ENCODE measurements at regions not wholly inside any gene's neighbourhood (a gene's known extent, or its start where the extent isn't known, plus 50 kb on each side); places are given as distances from the start of the nearest gene placed in this dataset.
"Not testable (repeated sequence)": the region's sequence is repeated elsewhere in the genome, so short reads cannot be mapped to it uniquely, and the experiment has no call there.

- DNase-seq: no peak
Measured at GRCh38 chr2:16109368-16109820, 169.0 kb downstream of the MYCN start.

DNA sequence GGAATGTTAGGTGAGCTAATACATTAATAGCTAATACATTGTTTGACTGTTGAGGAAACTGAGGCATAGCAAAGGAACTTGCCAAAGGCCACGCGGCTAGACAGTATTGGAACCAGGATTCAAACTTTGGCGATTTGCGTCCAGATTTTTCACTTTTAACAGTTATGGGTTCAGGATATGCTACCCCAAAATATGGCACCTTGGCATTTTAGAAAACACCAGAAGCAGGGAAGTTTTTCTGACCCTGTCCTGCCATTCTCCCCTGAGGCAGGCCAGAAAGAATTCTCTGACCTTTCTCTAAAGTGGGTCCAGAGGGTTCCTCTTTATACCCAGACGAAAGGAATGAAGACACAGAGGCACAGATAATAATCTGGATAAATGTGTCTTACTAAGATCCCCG is 166.9 kb downstream of the MYCN start:
- DNase-seq: no peak

DNA sequence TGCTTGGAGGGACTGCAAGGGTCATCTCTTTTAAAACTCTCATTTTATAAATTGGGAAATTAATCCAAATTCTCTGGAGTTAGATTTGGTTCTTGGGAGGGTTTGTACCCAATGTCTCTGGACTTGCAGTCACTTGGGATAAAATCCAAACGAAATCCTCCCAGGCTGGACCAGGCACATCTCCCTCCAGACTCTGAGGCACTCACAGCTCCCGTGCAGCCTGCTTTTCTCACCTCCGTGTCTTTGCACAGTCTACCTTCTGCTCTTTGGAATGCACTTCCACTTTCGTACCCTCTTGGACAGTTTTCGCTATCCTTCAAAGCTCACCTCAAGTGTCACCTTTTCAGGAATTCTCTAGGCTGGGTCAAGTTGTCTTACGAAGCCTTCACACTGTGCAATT is 166.3 kb downstream of the MYCN start:
- no peak for DNase-seq

GRCh38 chr2:16105669-16106281 is 165.4 kb downstream of the MYCN start:
- no peak for DNase-seq

- no peak for DNase-seq
Measured at GRCh38 chr2:16104949-16105668, 164.8 kb downstream of the MYCN start.

GRCh38 chr2:16104315-16104948 is 164.1 kb downstream of the MYCN start:
- no peak for DNase-seq

GRCh38 chr2:16103614-16104314 is 163.4 kb downstream of the MYCN start:
- DNase-seq: no peak

DNA sequence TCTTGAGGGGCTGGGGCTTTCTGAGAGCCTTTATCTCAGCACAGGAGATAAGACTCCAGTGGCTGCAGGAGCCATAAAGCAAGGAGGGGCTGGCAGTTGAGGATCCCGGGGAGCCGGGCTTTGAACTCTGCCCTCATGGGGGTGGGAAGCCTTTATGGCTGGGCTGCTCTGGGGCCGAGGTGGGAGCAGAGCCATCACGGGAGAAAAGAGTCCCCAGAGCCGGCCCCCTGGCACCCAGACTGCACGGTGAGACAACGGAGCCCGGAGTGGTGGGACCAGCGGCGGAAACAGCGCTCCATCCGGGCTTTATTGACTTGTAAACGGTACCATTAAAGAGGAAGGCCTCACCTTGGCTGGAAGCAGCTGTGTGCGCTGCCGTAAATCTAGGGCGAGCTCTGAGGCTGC is 162.6 kb downstream of the MYCN start:
- DNase-seq: no peak

DNA sequence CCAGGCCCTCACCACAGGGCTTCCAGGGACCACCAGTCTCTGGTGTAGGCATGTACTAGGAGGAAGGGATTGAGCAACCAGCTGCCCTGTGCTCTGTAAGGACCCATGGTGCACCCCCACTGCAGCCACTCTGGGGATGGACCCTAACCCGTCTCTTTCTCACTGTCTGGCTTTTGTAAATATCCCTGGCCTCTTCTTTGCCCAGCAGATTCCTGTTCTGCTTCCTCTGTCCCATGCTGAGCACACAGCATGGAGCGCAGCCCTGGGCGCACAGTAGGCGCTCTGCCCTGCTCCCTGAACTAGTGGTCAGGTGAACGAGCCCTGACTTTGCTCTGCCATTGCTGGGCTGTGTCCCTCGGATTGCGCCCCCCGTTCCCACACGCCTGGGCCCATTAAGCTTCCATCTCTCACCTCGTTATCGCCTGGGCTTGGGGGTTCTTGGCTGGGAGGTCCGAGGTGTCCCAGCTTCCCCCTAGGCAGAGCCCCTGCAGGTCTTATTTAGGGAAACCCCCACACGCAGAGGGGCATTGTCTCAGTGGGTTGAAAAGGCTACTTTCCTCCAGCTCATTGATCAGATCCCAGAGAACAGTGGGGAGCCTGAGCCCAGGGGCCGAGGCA is 162.1 kb downstream of the MYCN start:
- DNase-seq: no peak

- DNase-seq: no peak
Measured at GRCh38 chr2:16101196-16101595, 160.8 kb downstream of the MYCN start.

- DNase-seq: no peak
Measured at GRCh38 chr2:16100006-16100405, 159.7 kb downstream of the MYCN start.

DNA sequence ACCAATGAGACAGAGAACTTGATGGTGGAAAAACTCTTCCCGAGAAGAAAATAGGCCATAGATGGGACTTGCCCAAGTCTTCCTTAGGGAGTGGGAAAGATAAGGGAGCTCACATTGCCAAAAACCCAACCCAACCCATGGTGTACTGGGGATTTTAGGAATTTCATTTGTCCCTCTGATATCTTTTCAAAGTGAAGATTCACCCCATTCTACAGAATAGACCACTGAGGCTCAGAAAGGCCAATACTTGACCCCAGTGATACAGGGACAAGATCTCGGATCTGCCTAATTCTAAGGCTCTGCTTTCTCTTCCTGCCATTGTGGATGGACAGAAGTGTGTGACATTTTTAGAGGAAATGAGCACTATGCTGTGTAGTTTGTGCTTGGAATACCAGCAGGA is 159.0 kb downstream of the MYCN start:
- DNase-seq: no peak

- no peak for DNase-seq
Measured at GRCh38 chr2:16096962-16097361, 156.6 kb downstream of the MYCN start.

- not testable (repeated sequence) for DNase-seq
Measured at GRCh38 chr2:16095483-16095882, 155.1 kb downstream of the MYCN start.

DNA sequence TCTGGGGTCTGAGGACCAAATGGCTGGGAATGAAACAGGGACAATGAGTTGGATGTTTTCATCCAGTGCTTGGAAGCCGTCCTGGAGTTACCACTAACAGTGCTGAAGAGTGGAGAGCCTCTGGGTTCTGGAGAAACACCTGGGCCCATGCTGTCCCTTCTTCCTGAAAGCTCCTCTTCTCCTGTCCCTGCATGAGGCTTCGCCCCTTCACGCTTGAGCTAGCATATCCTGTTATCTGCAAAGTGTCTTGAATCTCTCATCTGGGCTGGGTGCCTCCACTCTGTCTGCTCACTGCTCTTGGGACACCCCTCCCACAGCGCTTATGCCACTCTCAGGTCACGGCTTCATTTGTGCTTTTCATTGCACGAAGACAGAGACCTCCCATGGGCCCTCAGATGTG is 154.5 kb downstream of the MYCN start:
- no peak for DNase-seq

DNA sequence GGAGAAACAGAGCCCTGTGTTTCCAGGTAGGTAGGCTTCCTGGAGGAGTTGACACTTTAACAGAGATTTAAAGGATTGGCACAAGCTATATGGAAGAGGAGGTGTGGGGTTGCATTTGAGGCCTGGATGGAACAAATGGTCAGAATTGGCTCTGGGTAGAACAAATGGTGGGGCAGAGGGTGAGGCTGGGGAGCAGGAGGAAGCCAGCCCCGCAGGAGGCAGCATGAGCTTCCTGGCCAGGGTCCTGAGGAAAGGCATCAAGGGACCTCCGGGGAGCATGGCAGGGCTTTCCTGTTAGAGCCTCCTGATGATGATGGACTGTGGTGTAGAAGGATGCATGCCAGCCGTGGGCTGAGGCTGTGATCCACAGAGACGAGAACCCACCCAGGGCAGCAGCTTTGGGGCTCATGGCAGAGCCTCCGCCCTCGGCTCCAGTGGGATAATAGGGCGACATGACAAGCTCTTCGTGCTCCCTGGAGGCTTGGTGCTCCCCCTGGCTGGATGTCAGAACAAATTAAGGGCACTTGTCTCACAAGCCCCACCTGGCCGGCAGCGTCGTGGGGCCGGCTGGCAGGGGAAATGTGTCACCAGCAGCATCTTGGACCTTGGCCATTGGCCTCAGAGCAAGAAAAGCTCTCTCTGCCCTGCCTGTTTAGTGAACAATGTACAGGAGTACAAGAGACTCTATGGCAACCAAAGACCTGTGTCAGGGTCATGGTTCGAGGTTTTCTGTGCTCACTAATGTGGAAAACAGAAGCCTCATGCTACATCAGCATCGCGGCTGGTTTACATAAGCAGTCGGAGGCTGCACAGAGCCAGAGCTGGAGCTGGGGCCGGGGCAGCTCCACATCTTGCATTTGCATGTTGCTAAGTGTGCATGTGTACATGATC is 153.5 kb downstream of the MYCN start:
- no peak for DNase-seq

DNA sequence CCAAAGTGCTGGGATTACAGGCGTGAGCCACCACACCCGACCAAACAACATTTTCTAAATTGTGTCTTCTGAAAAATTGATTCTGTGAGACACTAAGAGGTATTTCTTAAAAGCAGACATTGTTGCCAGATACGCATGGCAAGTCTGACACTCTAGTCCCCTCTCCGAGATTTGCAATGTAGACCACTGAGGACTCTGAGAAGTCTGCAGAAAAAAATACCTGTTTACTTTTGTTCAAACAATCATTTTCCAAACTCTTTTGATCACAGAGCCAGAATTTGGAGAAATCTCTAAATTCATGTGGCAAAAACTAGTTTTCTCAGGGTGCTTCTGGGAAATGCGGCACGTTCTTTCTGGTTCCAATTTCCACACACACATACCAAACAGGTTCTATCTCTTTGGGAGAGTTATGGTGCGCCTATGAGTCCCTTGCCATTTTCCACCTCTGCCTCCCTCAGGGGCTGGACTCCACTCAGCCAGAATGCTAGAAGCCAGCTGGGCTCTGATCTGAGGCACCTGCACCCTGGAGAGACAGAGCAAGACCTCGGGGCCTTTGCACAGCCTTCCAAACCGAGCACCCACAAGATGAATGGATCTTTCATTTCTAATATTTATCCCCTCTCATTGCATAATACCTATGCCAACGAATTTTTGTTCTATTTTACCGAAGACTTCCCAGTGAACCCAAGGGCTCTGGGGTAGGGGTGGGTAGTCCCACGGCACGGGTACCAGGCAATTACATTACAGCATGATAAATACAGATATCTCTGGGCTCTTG is 152.7 kb downstream of the MYCN start:
- DNase-seq: no peak

- no peak for DNase-seq
Measured at GRCh38 chr2:16091576-16092282, 151.4 kb downstream of the MYCN start.

DNA sequence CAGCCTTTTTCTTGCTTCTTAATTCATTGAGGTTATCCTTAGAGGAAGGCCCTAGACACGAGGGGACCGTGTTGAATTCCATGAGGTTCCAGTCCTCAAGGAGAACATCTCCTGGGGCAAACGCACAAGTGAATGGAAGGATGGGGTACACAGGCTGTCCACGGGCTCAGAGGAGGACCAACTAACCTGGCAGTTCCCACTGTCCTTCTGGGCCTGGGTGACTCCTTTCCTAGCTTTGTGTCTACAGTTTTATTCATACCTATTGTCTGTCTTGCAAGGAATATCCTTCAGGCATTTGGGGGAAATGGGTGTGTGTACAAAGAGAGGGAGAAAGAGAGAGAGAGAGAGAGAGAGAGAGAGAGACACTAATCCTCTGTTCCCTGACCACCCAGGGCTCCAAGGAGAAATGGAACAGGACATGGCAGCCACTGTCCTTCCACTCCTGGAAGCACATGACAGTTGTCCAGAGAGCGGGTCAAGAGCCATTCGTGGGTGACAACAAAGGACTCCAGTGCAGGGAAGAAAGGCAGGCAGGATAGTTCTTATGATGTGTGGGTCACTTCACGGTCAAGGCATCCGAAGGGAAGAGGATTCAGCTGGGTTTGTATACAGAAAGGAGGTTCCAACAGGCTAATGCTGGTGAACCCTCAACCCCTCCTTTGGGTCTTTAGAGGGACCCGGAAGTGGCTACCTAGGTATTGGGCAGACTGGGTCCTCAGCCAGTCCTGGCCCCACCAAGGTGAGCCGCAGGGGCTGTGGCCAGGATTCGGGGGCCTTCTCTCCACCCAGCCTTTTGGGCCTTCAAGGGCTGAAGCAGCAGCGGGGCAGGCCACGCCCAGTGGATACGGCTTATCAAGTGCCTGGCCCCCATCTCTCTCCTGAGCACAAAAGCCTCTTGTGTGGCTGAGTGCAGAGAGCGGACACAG is 150.6 kb downstream of the MYCN start:
- no peak for DNase-seq
